IMR-90 (cell line): ENCODE measurements at regions not wholly inside any gene's neighbourhood (a gene's known extent, or its start where the extent isn't known, plus 50 kb on each side); places are given as distances from the start of the nearest gene placed in this dataset.

Experiments used
- CEBPB ChIP-seq: IDR thresholded peaks from 2 replicates; pipeline ENCODE4 v1.6.1; 2012; ENCODE audit warnings: low read depth, low read length, improper control_type of control experiment
- FOS ChIP-seq: fragments of 150-350 bp; IDR thresholded peaks from 2 replicates; pipeline ENCODE4 v1.6.1; 2016; ENCODE audit warnings: low read depth, low read length
- MAZ ChIP-seq: IDR thresholded peaks from 2 replicates; pipeline ENCODE4 v1.6.1; 2012; ENCODE audit warnings: low read depth, mild to moderate bottlenecking, low read length, improper control_type of control experiment, moderate library complexity, borderline replicate concordance
- POLR2A ChIP-seq: IDR thresholded peaks from 2 replicates; pipeline ENCODE4 v1.6.1; 2012; ENCODE audit warnings: mild to moderate bottlenecking, low read depth, low read length
- RCOR1 ChIP-seq: IDR thresholded peaks from 2 replicates; pipeline ENCODE4 v1.6.1; 2012; ENCODE audit warnings: mild to moderate bottlenecking, low read length, improper control_type of control experiment; ENCODE audit not compliant: insufficient replicate concordance
- SMC3 ChIP-seq: fragments of 150-350 bp; IDR thresholded peaks from 2 replicates; pipeline ENCODE4 v1.6.1; 2016; ENCODE audit warnings: low read depth, mild to moderate bottlenecking, antibody characterized with exemption, low read length, moderate library complexity
- USF2 ChIP-seq: fragments of 150-350 bp; IDR thresholded peaks from 2 replicates; pipeline ENCODE4 v1.6.1; 2017; ENCODE audit warnings: mild to moderate bottlenecking, antibody characterized with exemption, low read length, low read depth
- TF ChIP-seq, protein P1 (sequence below): conservative IDR thresholded peaks from 2 replicates; pipeline ENCODE4 v1.5.1; 2012; ENCODE audit warnings: mild to moderate bottlenecking, low read depth, low read length, improper control_type of control experiment

DNA sequence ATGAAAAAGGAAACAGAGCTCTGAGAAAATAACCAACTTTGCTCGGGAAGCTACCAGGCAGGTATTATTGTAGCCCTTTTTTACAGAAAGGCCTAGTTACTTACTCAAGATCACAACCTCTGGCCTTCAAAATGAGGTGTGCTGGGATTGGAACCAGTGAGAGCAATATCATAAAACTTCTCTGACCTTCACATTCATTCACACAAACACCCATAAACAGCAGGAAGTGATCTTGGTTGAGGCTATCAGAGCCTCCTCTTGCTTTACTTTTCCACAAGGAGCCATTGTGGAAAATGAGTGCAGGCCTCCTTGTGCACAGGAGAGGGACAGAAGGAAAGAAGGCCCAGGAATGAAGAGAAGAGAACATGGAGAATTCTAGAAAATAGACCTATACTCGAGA is 204.5 kb upstream of the NPVF start:
- TF ChIP-seq USF2 = no peak
- TF ChIP-seq, protein P1, sequence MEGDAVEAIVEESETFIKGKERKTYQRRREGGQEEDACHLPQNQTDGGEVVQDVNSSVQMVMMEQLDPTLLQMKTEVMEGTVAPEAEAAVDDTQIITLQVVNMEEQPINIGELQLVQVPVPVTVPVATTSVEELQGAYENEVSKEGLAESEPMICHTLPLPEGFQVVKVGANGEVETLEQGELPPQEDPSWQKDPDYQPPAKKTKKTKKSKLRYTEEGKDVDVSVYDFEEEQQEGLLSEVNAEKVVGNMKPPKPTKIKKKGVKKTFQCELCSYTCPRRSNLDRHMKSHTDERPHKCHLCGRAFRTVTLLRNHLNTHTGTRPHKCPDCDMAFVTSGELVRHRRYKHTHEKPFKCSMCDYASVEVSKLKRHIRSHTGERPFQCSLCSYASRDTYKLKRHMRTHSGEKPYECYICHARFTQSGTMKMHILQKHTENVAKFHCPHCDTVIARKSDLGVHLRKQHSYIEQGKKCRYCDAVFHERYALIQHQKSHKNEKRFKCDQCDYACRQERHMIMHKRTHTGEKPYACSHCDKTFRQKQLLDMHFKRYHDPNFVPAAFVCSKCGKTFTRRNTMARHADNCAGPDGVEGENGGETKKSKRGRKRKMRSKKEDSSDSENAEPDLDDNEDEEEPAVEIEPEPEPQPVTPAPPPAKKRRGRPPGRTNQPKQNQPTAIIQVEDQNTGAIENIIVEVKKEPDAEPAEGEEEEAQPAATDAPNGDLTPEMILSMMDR = no peak
- TF ChIP-seq RCOR1 = no peak
- no peak for TF ChIP-seq MAZ
- TF ChIP-seq FOS = no peak
- no peak for TF ChIP-seq POLR2A
- no peak for TF ChIP-seq CEBPB
- TF ChIP-seq SMC3 = no peak
